Right lobe of liver (tissue), 6 donors: ENCODE measurements at regions not wholly inside any gene's neighbourhood (a gene's known extent, or its start where the extent isn't known, plus 50 kb on each side); places are given as distances from the start of the nearest gene placed in this dataset.

ENCODE experiments used
- ATAC-seq, 4 donors: fragments of 200-7000 bp; cut with Tn5 transposase; one replicate each; pipeline ENCODE4 v1.9.1; 2020; ENCODE audit warnings: mild to moderate bottlenecking in 4 of 4, moderate library complexity in 4 of 4
- DNase-seq, 3 donors: peaks; one replicate each; pipeline ENCODE4 v3.0.0-alpha.2; 2020
- H3K27ac ChIP-seq, 3 donors: fragments of 200-600 bp; one replicate each; pipeline ENCODE4 v1.8.0; 2022
- H3K27me3 ChIP-seq, 2 donors: fragments of 200-600 bp; one replicate each; pipeline ENCODE4 v1.8.0; 2022
- H3K36me3 ChIP-seq, 4 donors: fragments of 200-600 bp; sonication (generic) in 1 of 4; one replicate each; pipeline versions ENCODE4 v1.5.1 to v1.8.0; 2017 to 2022; ENCODE audit warnings: control low read depth in 1 of 4
- H3K4me1 ChIP-seq, 4 donors: fragments of 200-600 bp; sonication (generic) in 1 of 4; one replicate each; pipeline versions ENCODE4 v1.5.1 to v1.8.0; 2017 to 2022; ENCODE audit warnings: control low read depth in 1 of 4
- H3K4me3 ChIP-seq, 3 donors: fragments of 200-600 bp; one replicate each; pipeline ENCODE4 v1.8.0; 2022
- H3K9me3 ChIP-seq, 4 donors: fragments of 200-600 bp; sonication (generic) in 1 of 4; one replicate each; pipeline versions ENCODE4 v1.5.1 to v1.8.0; 2017 to 2022; ENCODE audit warnings: control low read depth in 1 of 4
- CTCF ChIP-seq, 4 donors: fragments of 200-600 bp in 3 of 4; fragments of 450-650 bp in 1 of 4; IDR thresholded peaks; one replicate each; pipeline versions ENCODE4 v1.5.1 to v1.8.0; 2016 to 2022; ENCODE audit warnings: antibody characterized with exemption in 4 of 4, mild to moderate bottlenecking in 2 of 4
- POLR2A ChIP-seq: fragments of 450-650 bp; IDR thresholded peaks from one replicate; pipeline ENCODE4 v1.6.1; 2017; ENCODE audit warnings: antibody characterized with exemption, mild to moderate bottlenecking
- WGBS: methylation state at CpG from one replicate; pipeline ENCODE4 v1.1.6; 2018; ENCODE audit warnings: low coverage, low lambda C conversion rate; ENCODE audit not compliant: insufficient coverage; ENCODE audit errors: missing lambda C conversion rate; 5-methylcytosine and 5-hydroxymethylcytosine counted together
- intact Hi-C, 2 donors: fragments of 100-400 bp; cut with DNase I; formaldehyde crosslinking; loops; one replicate each; pipeline versions ENCODE4 v1.11.2 to v1.14.1; 2022
- donor health status: DM: no; HTN: yes; CAD: no.
- donor health status: DM: no; HTN: no; CAD: no.
- donor health status: DM: no; HTN: no; CAD: no.
- donor health status: DM: no; HTN: yes; CAD: no.
- donor health status: DM: no; HTN: yes; CAD: no.

GRCh38 chr11:86158704-86159580 lies 85.6 kb upstream of the EED start:
- Histone ChIP-seq H3K9me3 (no peaks in the 10 kb centered on the region), H3K4me3 (no peak overlapping the region), H3K4me1 (peaks cover 0 to 16% (median 0%) of the 10 kb centered on the region in 4 donors), H3K27ac (no peak overlapping the region), H3K27me3 (no peaks in the 10 kb centered on the region), H3K36me3 (no peaks in the 10 kb centered on the region)
- no peak for ATAC-seq
- no peak for TF ChIP-seq CTCF (IDR thresholded peaks at IDR 0.05)
- no peak for TF ChIP-seq POLR2A
- no peak for DNase-seq
- WGBS, result 71% methylated on average over 3 of the region's 3 CpGs
- intact Hi-C loops, result no loop called here

GRCh38 chr11:86157797-86158378 lies 86.7 kb upstream of the EED start:
- DNase-seq, result no peak
- no peaks in the 10 kb centered on the region for H3K36me3 ChIP-seq
- TF ChIP-seq CTCF (IDR thresholded peaks at IDR 0.05) (no peak), POLR2A (no peak)
- no peak overlapping the region for H3K4me3 ChIP-seq
- intact Hi-C loops, result no loop called here
- H3K27me3 ChIP-seq, result no peaks in the 10 kb centered on the region
- H3K9me3 ChIP-seq, result no peaks in the 10 kb centered on the region
- no peak overlapping the region for H3K27ac ChIP-seq
- peak; percentile 29 to 71 (median 48) for ATAC-seq
- WGBS, result 16% methylated on average over 2 of the region's 2 CpGs
- H3K4me1 ChIP-seq, result peaks cover 0 to 22% (median 1%) of the 10 kb centered on the region in 4 donors

- Histone ChIP-seq H3K27me3 (no peaks in the 10 kb centered on the region), H3K4me3 (no peak overlapping the region), H3K4me1 (peaks cover 0 to 32% (median 2%) of the 10 kb centered on the region in 4 donors), H3K27ac (no peak overlapping the region), H3K36me3 (no peaks in the 10 kb centered on the region), H3K9me3 (no peaks in the 10 kb centered on the region)
- ATAC-seq, result peak in 1 of 4 donors; percentile 15
- DNase-seq, result no peak
- intact Hi-C loops, result no loop called here
- WGBS, result 54% methylated on average over 3 of the region's 3 CpGs
- TF ChIP-seq POLR2A (no peak), CTCF (IDR thresholded peaks at IDR 0.05) (no peak)
Observed at GRCh38 chr11:86156397-86156955, 87.6 kb upstream of the PICALM start.

- intact Hi-C loops, result no loop called here
- Histone ChIP-seq H3K4me1 (peaks cover 0 to 34% (median 3%) of the 10 kb centered on the region in 4 donors), H3K27me3 (no peaks in the 10 kb centered on the region), H3K4me3 (no peak overlapping the region), H3K9me3 (no peaks in the 10 kb centered on the region), H3K36me3 (no peaks in the 10 kb centered on the region), H3K27ac (no peak overlapping the region)
- TF ChIP-seq POLR2A (no peak), CTCF (IDR thresholded peaks at IDR 0.05) (no peak)
- DNase-seq, result no peak
- WGBS, result 85% methylated on average over 6 of the region's 7 CpGs
- no peak for ATAC-seq
Observed at GRCh38 chr11:86155200-86155844, 86.4 kb upstream of the PICALM start.
